Activated T-helper 1 cell treated with Interleukin-2 at 50 U/mL for 16 hours (primary cell): ENCODE measurements at regions not wholly inside any gene's neighbourhood (a gene's known extent, or its start where the extent isn't known, plus 50 kb on each side); places are given as distances from the start of the nearest gene placed in this dataset.

Source experiments
- DNase-seq: peaks from one replicate; pipeline ENCODE4 v3.0.0-alpha.2; 2020; ENCODE audit warnings: low read depth

GRCh38 chr9:109913461-109913810, 133.4 kb downstream of the PALM2AKAP2 start:
- no peak for DNase-seq

GRCh38 chr9:109914280-109915027, 134.5 kb downstream of the PALM2AKAP2 start:
- DNase-seq = no peak

- DNase-seq = no peak
These were observed 136.3 kb downstream of the PALM2AKAP2 start for GRCh38 chr9:109916316-109916715.

GRCh38 chr9:109918339-109919163, 138.6 kb downstream of the PALM2AKAP2 start:
- no peak for DNase-seq

- DNase-seq = no peak
These were observed 139.9 kb downstream of the PALM2AKAP2 start for GRCh38 chr9:109919736-109920408.

- no peak for DNase-seq
These were observed 142.8 kb downstream of the PALM2AKAP2 start for GRCh38 chr9:109922617-109923470.

- DNase-seq = no peak
These were observed 143.4 kb downstream of the PALM2AKAP2 start for GRCh38 chr9:109923471-109923760.

- DNase-seq = no peak
These were observed 143.8 kb downstream of the PALM2AKAP2 start for GRCh38 chr9:109923806-109924205.

- no peak for DNase-seq
These were observed 145.8 kb downstream of the PALM2AKAP2 start for GRCh38 chr9:109925799-109926198.

GRCh38 chr9:109926421-109926869, 146.4 kb downstream of the PALM2AKAP2 start:
- no peak for DNase-seq

- no peak for DNase-seq
These were observed 151.6 kb downstream of the PALM2AKAP2 start for GRCh38 chr9:109931623-109932022.

GRCh38 chr9:109934136-109934856, 154.3 kb downstream of the PALM2AKAP2 start:
- no peak for DNase-seq

GRCh38 chr9:109934857-109935215, 154.8 kb downstream of the PALM2AKAP2 start:
- DNase-seq = no peak

GRCh38 chr9:109935406-109936087, 155.5 kb downstream of the PALM2AKAP2 start:
- DNase-seq = no peak

- no peak for DNase-seq
These were observed 158.0 kb downstream of the PALM2AKAP2 start for GRCh38 chr9:109937861-109938453.

- no peak for DNase-seq
These were observed 159.8 kb downstream of the PALM2AKAP2 start for GRCh38 chr9:109939698-109940342.

GRCh38 chr9:109940561-109940960, 160.6 kb downstream of the PALM2AKAP2 start:
- no peak for DNase-seq

GRCh38 chr9:109941771-109942170, 161.8 kb downstream of the PALM2AKAP2 start:
- no peak for DNase-seq

GRCh38 chr9:109945573-109945972, 165.6 kb downstream of the PALM2AKAP2 start:
- DNase-seq = no peak

GRCh38 chr9:109948453-109948852, 168.5 kb downstream of the PALM2AKAP2 start:
- no peak for DNase-seq
